GM23338 (cell line): ENCODE measurements at regions not wholly inside any gene's neighbourhood (a gene's known extent, or its start where the extent isn't known, plus 50 kb on each side); places are given as distances from the start of the nearest gene placed in this dataset.

Experiments used
- ATAC-seq: fragments of 200-7000 bp; cut with Tn5 transposase; 3 replicates; pipeline ENCODE4 v1.9.1; 2020
- DNase-seq: peaks from one replicate; pipeline ENCODE4 v3.0.0-alpha.2; 2015; ENCODE audit warnings: low spot score
- H2AFZ ChIP-seq: fragments of 200-600 bp; sonication (generic); 2 replicates; pipeline ENCODE4 v1.8.0; 2016; ENCODE audit warnings: antibody characterized with exemption, mild to moderate bottlenecking, moderate library complexity
- H3F3A ChIP-seq: fragments of 200-600 bp; sonication (generic); replicated peaks from 2 replicates; pipeline ENCODE4 v1.8.0; 2017; ENCODE audit warnings: antibody characterized with exemption, mixed run types, low read depth
- H3K27ac ChIP-seq: fragments of 200-600 bp; sonication (generic); 2 replicates; pipeline ENCODE4 v1.6.1; 2016; ENCODE audit warnings: low read depth
- H3K27me3 ChIP-seq: fragments of 200-600 bp; sonication (generic); 2 replicates; pipeline ENCODE4 v1.8.0; 2016; ENCODE audit warnings: mild to moderate bottlenecking, mixed run types, moderate library complexity; ENCODE audit not compliant: insufficient read depth
- H3K36me3 ChIP-seq: fragments of 200-600 bp; sonication (generic); 2 replicates; pipeline ENCODE4 v1.8.0; 2016; ENCODE audit warnings: mild to moderate bottlenecking; ENCODE audit not compliant: insufficient read depth
- H3K4me1 ChIP-seq: fragments of 200-600 bp; sonication (generic); 2 replicates; pipeline ENCODE4 v1.8.0; 2016; ENCODE audit warnings: mild to moderate bottlenecking, moderate library complexity; ENCODE audit not compliant: insufficient read depth
- H3K4me2 ChIP-seq: fragments of 200-600 bp; sonication (generic); 2 replicates; pipeline ENCODE4 v1.7.1; 2017; ENCODE audit warnings: mixed run types
- H3K4me3 ChIP-seq: fragments of 200-600 bp; sonication (generic); 2 replicates; pipeline ENCODE4 v1.6.1; 2016; ENCODE audit warnings: mixed run types
- H3K79me2 ChIP-seq: fragments of 200-600 bp; sonication (generic); replicated peaks from 2 replicates; pipeline ENCODE4 v1.8.0; 2017; ENCODE audit warnings: mild to moderate bottlenecking; ENCODE audit not compliant: insufficient read depth
- H3K9me2 ChIP-seq: fragments of 200-600 bp; sonication (generic); 2 replicates; pipeline ENCODE4 v1.8.0; 2017; ENCODE audit not compliant: insufficient read depth
- H4K20me1 ChIP-seq: fragments of 200-600 bp; sonication (generic); replicated peaks from 2 replicates; pipeline ENCODE4 v1.8.0; 2017; ENCODE audit warnings: mild to moderate bottlenecking; ENCODE audit not compliant: insufficient read depth
- H3K27ac Mint-ChIP-seq: 2 replicates; pipeline ENCODE4 v1.8.0; 2020; ENCODE audit warnings: inconsistent platforms, mild to moderate bottlenecking, moderate library complexity, mixed read lengths
- H3K27me3 Mint-ChIP-seq: 3 replicates; pipeline ENCODE4 v1.8.0; 2022; ENCODE audit warnings: low read depth, mild to moderate bottlenecking, moderate library complexity, mixed read lengths, inconsistent platforms; ENCODE audit not compliant: insufficient read depth, poor library complexity
- H3K36me3 Mint-ChIP-seq: 3 replicates; pipeline ENCODE4 v1.8.0; 2021; ENCODE audit warnings: low read depth, mild to moderate bottlenecking, inconsistent platforms, moderate library complexity, mixed read lengths
- H3K4me1 Mint-ChIP-seq: 3 replicates; pipeline ENCODE4 v1.8.0; 2020; ENCODE audit warnings: mild to moderate bottlenecking, inconsistent platforms, mixed read lengths
- H3K4me3 Mint-ChIP-seq: 3 replicates; pipeline ENCODE4 v1.8.0; 2021; ENCODE audit warnings: moderate library complexity, mild to moderate bottlenecking, inconsistent platforms, mixed read lengths
- H3K9me3 Mint-ChIP-seq: 3 replicates; pipeline ENCODE4 v1.8.0; 2020; ENCODE audit warnings: moderate library complexity, mild to moderate bottlenecking, inconsistent platforms, mixed read lengths
- CREB1 ChIP-seq: fragments of 250-450 bp; sonication (Bioruptor Pico); IDR thresholded peaks from 2 replicates; pipeline ENCODE4 v1.5.0; 2020; ENCODE audit warnings: low read depth, mild to moderate bottlenecking, moderate library complexity
- ETS1 ChIP-seq: IDR thresholded peaks from 2 replicates; pipeline ENCODE4 v1.6.1; 2016; ENCODE audit warnings: antibody characterized with exemption
- EZH2 ChIP-seq: fragments of 200-600 bp; sonication (generic); IDR thresholded peaks from one replicate; pipeline ENCODE4 v1.8.0; 2017; ENCODE audit warnings: antibody characterized with exemption, mild to moderate bottlenecking, low read depth; ENCODE audit not compliant: unreplicated experiment
- NANOG ChIP-seq: IDR thresholded peaks from 2 replicates; pipeline ENCODE4 v1.6.1; 2016; ENCODE audit warnings: antibody characterized with exemption, borderline replicate concordance
- REST ChIP-seq: IDR thresholded peaks from one replicate; pipeline ENCODE4 v1.6.1; 2018; ENCODE audit warnings: antibody characterized with exemption; ENCODE audit not compliant: unreplicated experiment
- ZNF114 ChIP-seq: fragments of 250-450 bp; sonication (Bioruptor Pico); IDR thresholded peaks from 2 replicates; pipeline ENCODE4 v1.5.0; 2020; ENCODE audit warnings: mild to moderate bottlenecking, moderate library complexity
- ZNF331 ChIP-seq: fragments of 250-450 bp; sonication (Bioruptor Pico); IDR thresholded peaks from 2 replicates; pipeline ENCODE4 v1.5.0; 2020; ENCODE audit warnings: low read depth, mild to moderate bottlenecking, moderate library complexity
- ZNF462 ChIP-seq: fragments of 250-450 bp; sonication (Bioruptor Pico); IDR thresholded peaks from 2 replicates; pipeline ENCODE4 v1.5.0; 2020; ENCODE audit warnings: mild to moderate bottlenecking, moderate library complexity

- TF ChIP-seq EZH2: no peak
- no peak for TF ChIP-seq NANOG
- TF ChIP-seq ZNF331 (CRISPR knock-in tag): no peak
- TF ChIP-seq ZNF462 (CRISPR knock-in tag): no peak
- TF ChIP-seq CREB1 (CRISPR knock-in tag): no peak
- no peak for TF ChIP-seq ETS1
- TF ChIP-seq ZNF114: no peak
- TF ChIP-seq REST: no peak
Measured at GRCh38 chr18:51813740-51814139, 526.3 kb upstream of the DCC start.

More at GRCh38 chr18:51813740-51814139, 526.3 kb upstream of the DCC start:
- Histone ChIP-seq H3K4me3 (no peak overlapping the region), H3K4me2 (no peak overlapping the region), H3K27me3 (no peaks in the 10 kb centered on the region), H3K4me1 (no peaks in the 10 kb centered on the region), H2AFZ (no peak overlapping the region), H3K9me2 (0 out of 2 replicates have a peak, but pooled peaks cover 11% of the 10 kb centered on the region), H3K27ac (no peak overlapping the region), H4K20me1 (no peaks in the 10 kb centered on the region), H3F3A (no peaks in the 10 kb centered on the region), H3K79me2 (no peaks in the 10 kb centered on the region), H3K36me3 (no peaks in the 10 kb centered on the region; the same call in 1 of the 2 replicates)
- no peaks in the 10 kb centered on the region for H3K36me3 Mint-ChIP-seq
- H3K27me3 Mint-ChIP-seq: no peaks in the 10 kb centered on the region
- no peak for ATAC-seq
- DNase-seq: no peak
- H3K9me3 Mint-ChIP-seq: no peaks in the 10 kb centered on the region
- no peak overlapping the region for H3K27ac Mint-ChIP-seq
- no peak overlapping the region for H3K4me3 Mint-ChIP-seq
- no peaks in the 10 kb centered on the region for H3K4me1 Mint-ChIP-seq
